HEK293 (cell line): ENCODE measurements at regions not wholly inside any gene's neighbourhood (a gene's known extent, or its start where the extent isn't known, plus 50 kb on each side); places are given as distances from the start of the nearest gene placed in this dataset.

Source experiments
- EGR2 ChIP-seq: fragments of 450-650 bp; formaldehyde crosslinking; IDR thresholded peaks from 2 replicates; pipeline ENCODE4 v1.5.1; 2016; ENCODE audit warnings: low read depth, missing biosample characterization, missing genetic modification characterization
- KLF1 ChIP-seq: fragments of 450-650 bp; formaldehyde crosslinking; IDR thresholded peaks from 2 replicates; pipeline ENCODE4 v1.5.1; 2016; ENCODE audit warnings: missing biosample characterization, missing genetic modification characterization
- KLF10 ChIP-seq: fragments of 450-650 bp; IDR thresholded peaks from 2 replicates; pipeline ENCODE4 v1.5.1; 2018; ENCODE audit warnings: missing biosample characterization, mild to moderate bottlenecking, missing genetic modification characterization
- SALL2 ChIP-seq: fragments of 450-650 bp; formaldehyde crosslinking; IDR thresholded peaks from 2 replicates; pipeline ENCODE4 v1.5.0; 2017; ENCODE audit warnings: missing biosample characterization, mild to moderate bottlenecking, missing genetic modification characterization, borderline replicate concordance
- YY2 ChIP-seq: fragments of 450-650 bp; formaldehyde crosslinking; IDR thresholded peaks from 2 replicates; pipeline ENCODE4 v1.5.1; 2016; ENCODE audit warnings: missing biosample characterization, missing genetic modification characterization
- ZEB2 ChIP-seq: fragments of 450-650 bp; formaldehyde crosslinking; IDR thresholded peaks from 2 replicates; pipeline ENCODE4 v1.5.1; 2016; ENCODE audit warnings: missing biosample characterization, missing genetic modification characterization
- ZFP41 ChIP-seq: fragments of 450-650 bp; formaldehyde crosslinking; IDR thresholded peaks from 2 replicates; pipeline ENCODE4 v1.5.1; 2016; ENCODE audit warnings: missing biosample characterization, missing genetic modification characterization, borderline replicate concordance
- ZNF157 ChIP-seq: fragments of 450-650 bp; formaldehyde crosslinking; IDR thresholded peaks from 2 replicates; pipeline ENCODE4 v1.5.1; 2016; ENCODE audit warnings: missing biosample characterization, missing genetic modification characterization
- ZNF16 ChIP-seq: fragments of 450-650 bp; formaldehyde crosslinking; IDR thresholded peaks from 2 replicates; pipeline ENCODE4 v1.5.1; 2016; ENCODE audit warnings: low read depth, missing biosample characterization, missing genetic modification characterization
- ZNF174 ChIP-seq: fragments of 450-650 bp; formaldehyde crosslinking; IDR thresholded peaks from 2 replicates; pipeline ENCODE4 v1.5.0; 2017; ENCODE audit warnings: missing biosample characterization, mild to moderate bottlenecking, missing genetic modification characterization
- ZNF175 ChIP-seq: fragments of 450-650 bp; formaldehyde crosslinking; IDR thresholded peaks from 2 replicates; pipeline ENCODE4 v1.5.1; 2016; ENCODE audit warnings: missing biosample characterization, missing genetic modification characterization
- ZNF19 ChIP-seq: fragments of 450-650 bp; formaldehyde crosslinking; IDR thresholded peaks from 2 replicates; pipeline ENCODE4; 2016; ENCODE audit warnings: missing biosample characterization, missing genetic modification characterization, low read depth
- ZNF211 ChIP-seq: fragments of 450-650 bp; formaldehyde crosslinking; IDR thresholded peaks from 2 replicates; pipeline ENCODE4 v1.5.1; 2016; ENCODE audit warnings: low read depth, missing biosample characterization, missing genetic modification characterization
- ZNF302 ChIP-seq: fragments of 450-650 bp; formaldehyde crosslinking; IDR thresholded peaks from 2 replicates; pipeline ENCODE4 v1.5.1; 2016; ENCODE audit warnings: missing biosample characterization, missing genetic modification characterization, low read depth
- ZNF324 ChIP-seq: fragments of 450-650 bp; formaldehyde crosslinking; IDR thresholded peaks from 2 replicates; pipeline ENCODE4 v1.5.1; 2016; ENCODE audit warnings: missing biosample characterization, missing genetic modification characterization
- ZNF335 ChIP-seq: fragments of 450-650 bp; formaldehyde crosslinking; conservative IDR thresholded peaks from 2 replicates; pipeline ENCODE4 v1.5.1; 2016; ENCODE audit warnings: missing biosample characterization, missing genetic modification characterization
- ZNF37A ChIP-seq: fragments of 450-650 bp; IDR thresholded peaks from 2 replicates; pipeline ENCODE4 v1.5.1; 2018; ENCODE audit warnings: missing biosample characterization, missing genetic modification characterization
- ZNF423 ChIP-seq: fragments of 450-650 bp; formaldehyde crosslinking; IDR thresholded peaks from 2 replicates; pipeline ENCODE4 v1.5.1; 2016; ENCODE audit warnings: missing biosample characterization, missing genetic modification characterization
- ZNF433 ChIP-seq: fragments of 450-650 bp; formaldehyde crosslinking; IDR thresholded peaks from 2 replicates; pipeline ENCODE4 v1.5.1; 2016; ENCODE audit warnings: missing biosample characterization, missing genetic modification characterization, low read depth
- ZNF48 ChIP-seq: fragments of 450-650 bp; formaldehyde crosslinking; IDR thresholded peaks from 2 replicates; pipeline ENCODE4 v1.5.1; 2016; ENCODE audit warnings: missing biosample characterization, missing genetic modification characterization
- ZNF530 ChIP-seq: fragments of 450-650 bp; formaldehyde crosslinking; IDR thresholded peaks from 2 replicates; pipeline ENCODE4 v1.5.1; 2016; ENCODE audit warnings: low read depth, missing biosample characterization, missing genetic modification characterization
- ZNF549 ChIP-seq: fragments of 450-650 bp; IDR thresholded peaks from 2 replicates; pipeline ENCODE4 v1.5.1; 2018; ENCODE audit warnings: missing biosample characterization, missing genetic modification characterization, mild to moderate bottlenecking, inconsistent platforms, moderate library complexity
- ZNF623 ChIP-seq: fragments of 450-650 bp; formaldehyde crosslinking; IDR thresholded peaks from 2 replicates; pipeline ENCODE4 v1.5.1; 2016; ENCODE audit warnings: missing biosample characterization, missing genetic modification characterization
- ZNF664 ChIP-seq: fragments of 450-650 bp; formaldehyde crosslinking; IDR thresholded peaks from 2 replicates; pipeline ENCODE4 v1.5.1; 2016; ENCODE audit warnings: missing biosample characterization, missing genetic modification characterization
- ZNF768 ChIP-seq: fragments of 450-650 bp; formaldehyde crosslinking; IDR thresholded peaks from 2 replicates; pipeline ENCODE4 v1.5.1; 2018; ENCODE audit warnings: missing biosample characterization, mild to moderate bottlenecking, missing genetic modification characterization
- ZNF792 ChIP-seq: fragments of 450-650 bp; formaldehyde crosslinking; IDR thresholded peaks from 2 replicates; pipeline ENCODE4 v1.5.1; 2016; ENCODE audit warnings: missing biosample characterization, missing genetic modification characterization
- ZSCAN30 ChIP-seq: fragments of 450-650 bp; IDR thresholded peaks from 2 replicates; pipeline ENCODE4 v1.5.1; 2018; ENCODE audit warnings: missing biosample characterization, mild to moderate bottlenecking, missing genetic modification characterization, moderate library complexity
- TF ChIP-seq, protein P1 (sequence below): IDR thresholded peaks from 2 replicates; pipeline ENCODE4 v1.6.1; 2011; ENCODE audit warnings: mild to moderate bottlenecking, low read depth, low read length, borderline replicate concordance
- TF ChIP-seq, protein P2 (sequence below): fragments of 450-650 bp; formaldehyde crosslinking; IDR thresholded peaks from 2 replicates; pipeline ENCODE4 v1.5.1; 2016; ENCODE audit warnings: missing biosample characterization, missing genetic modification characterization, low read depth
- TF ChIP-seq, protein P3 (sequence below): fragments of 450-650 bp; formaldehyde crosslinking; IDR thresholded peaks from 2 replicates; pipeline ENCODE4 v1.5.0; 2017; ENCODE audit warnings: missing biosample characterization, missing genetic modification characterization, borderline replicate concordance
- TF ChIP-seq, protein P4 (sequence below): fragments of 450-650 bp; formaldehyde crosslinking; IDR thresholded peaks from 2 replicates; pipeline ENCODE4 v1.5.1; 2016; ENCODE audit warnings: missing biosample characterization, missing genetic modification characterization, low read depth
- TF ChIP-seq, protein P5 (sequence below): fragments of 450-650 bp; formaldehyde crosslinking; IDR thresholded peaks from 2 replicates; pipeline ENCODE4 v1.5.1; 2017; ENCODE audit warnings: missing biosample characterization, missing genetic modification characterization
- TF ChIP-seq, protein P6 (sequence below): fragments of 450-650 bp; formaldehyde crosslinking; IDR thresholded peaks from 2 replicates; pipeline ENCODE4 v1.5.1; 2016; ENCODE audit warnings: missing biosample characterization, missing genetic modification characterization

DNA sequence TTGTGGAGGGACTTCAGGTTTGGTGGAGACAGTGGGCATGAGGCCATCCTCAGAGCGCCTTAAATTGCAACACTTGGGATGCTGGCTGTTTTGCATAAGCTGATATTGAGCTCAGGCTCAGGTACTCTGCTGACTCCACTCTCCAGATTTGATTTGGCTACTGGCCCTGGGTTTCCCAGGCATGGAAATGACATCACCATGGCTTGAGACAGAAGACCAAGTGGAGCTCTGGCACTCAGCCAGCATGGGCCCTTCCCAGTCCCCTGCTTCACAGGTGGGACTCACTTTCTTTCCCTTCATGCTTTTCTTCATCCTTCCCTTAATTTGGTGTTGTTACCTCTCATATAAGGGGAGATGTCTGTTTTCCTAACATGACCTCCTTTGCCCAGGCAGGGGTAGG is 72.0 kb upstream of the IL12B start (continued):
- no peak; the same call in 1 of the 2 replicates for TF ChIP-seq ZNF335 (tag by site-specific recombination)
- TF ChIP-seq, protein P1, sequence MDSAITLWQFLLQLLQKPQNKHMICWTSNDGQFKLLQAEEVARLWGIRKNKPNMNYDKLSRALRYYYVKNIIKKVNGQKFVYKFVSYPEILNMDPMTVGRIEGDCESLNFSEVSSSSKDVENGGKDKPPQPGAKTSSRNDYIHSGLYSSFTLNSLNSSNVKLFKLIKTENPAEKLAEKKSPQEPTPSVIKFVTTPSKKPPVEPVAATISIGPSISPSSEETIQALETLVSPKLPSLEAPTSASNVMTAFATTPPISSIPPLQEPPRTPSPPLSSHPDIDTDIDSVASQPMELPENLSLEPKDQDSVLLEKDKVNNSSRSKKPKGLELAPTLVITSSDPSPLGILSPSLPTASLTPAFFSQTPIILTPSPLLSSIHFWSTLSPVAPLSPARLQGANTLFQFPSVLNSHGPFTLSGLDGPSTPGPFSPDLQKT, result no peak
- TF ChIP-seq ZNF48, result no peak
- TF ChIP-seq ZNF768, result no peak
- no peak for TF ChIP-seq ZNF175 (tag by site-specific recombination)
- TF ChIP-seq ZNF433 (tag by site-specific recombination), result no peak
- TF ChIP-seq KLF10, result no peak
- no peak for TF ChIP-seq ZNF157 (tag by site-specific recombination)
- TF ChIP-seq ZSCAN30, result no peak
- TF ChIP-seq, protein P2, sequence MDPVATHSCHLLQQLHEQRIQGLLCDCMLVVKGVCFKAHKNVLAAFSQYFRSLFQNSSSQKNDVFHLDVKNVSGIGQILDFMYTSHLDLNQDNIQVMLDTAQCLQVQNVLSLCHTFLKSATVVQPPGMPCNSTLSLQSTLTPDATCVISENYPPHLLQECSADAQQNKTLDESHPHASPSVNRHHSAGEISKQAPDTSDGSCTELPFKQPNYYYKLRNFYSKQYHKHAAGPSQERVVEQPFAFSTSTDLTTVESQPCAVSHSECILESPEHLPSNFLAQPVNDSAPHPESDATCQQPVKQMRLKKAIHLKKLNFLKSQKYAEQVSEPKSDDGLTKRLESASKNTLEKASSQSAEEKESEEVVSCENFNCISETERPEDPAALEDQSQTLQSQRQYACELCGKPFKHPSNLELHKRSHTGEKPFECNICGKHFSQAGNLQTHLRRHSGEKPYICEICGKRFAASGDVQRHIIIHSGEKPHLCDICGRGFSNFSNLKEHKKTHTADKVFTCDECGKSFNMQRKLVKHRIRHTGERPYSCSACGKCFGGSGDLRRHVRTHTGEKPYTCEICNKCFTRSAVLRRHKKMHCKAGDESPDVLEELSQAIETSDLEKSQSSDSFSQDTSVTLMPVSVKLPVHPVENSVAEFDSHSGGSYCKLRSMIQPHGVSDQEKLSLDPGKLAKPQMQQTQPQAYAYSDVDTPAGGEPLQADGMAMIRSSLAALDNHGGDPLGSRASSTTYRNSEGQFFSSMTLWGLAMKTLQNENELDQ, result no peak
- TF ChIP-seq ZEB2 (tag by site-specific recombination), result peak; percentile 44; the same call in 1 of the 2 replicates
- no peak for TF ChIP-seq ZNF623 (tag by site-specific recombination)
- no peak for TF ChIP-seq ZNF19
- no peak for TF ChIP-seq ZNF16 (tag by site-specific recombination)
- TF ChIP-seq, protein P3, sequence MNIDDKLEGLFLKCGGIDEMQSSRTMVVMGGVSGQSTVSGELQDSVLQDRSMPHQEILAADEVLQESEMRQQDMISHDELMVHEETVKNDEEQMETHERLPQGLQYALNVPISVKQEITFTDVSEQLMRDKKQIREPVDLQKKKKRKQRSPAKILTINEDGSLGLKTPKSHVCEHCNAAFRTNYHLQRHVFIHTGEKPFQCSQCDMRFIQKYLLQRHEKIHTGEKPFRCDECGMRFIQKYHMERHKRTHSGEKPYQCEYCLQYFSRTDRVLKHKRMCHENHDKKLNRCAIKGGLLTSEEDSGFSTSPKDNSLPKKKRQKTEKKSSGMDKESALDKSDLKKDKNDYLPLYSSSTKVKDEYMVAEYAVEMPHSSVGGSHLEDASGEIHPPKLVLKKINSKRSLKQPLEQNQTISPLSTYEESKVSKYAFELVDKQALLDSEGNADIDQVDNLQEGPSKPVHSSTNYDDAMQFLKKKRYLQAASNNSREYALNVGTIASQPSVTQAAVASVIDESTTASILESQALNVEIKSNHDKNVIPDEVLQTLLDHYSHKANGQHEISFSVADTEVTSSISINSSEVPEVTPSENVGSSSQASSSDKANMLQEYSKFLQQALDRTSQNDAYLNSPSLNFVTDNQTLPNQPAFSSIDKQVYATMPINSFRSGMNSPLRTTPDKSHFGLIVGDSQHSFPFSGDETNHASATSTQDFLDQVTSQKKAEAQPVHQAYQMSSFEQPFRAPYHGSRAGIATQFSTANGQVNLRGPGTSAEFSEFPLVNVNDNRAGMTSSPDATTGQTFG (tag by site-specific recombination), result no peak
- no peak for TF ChIP-seq ZNF423 (tag by site-specific recombination)
- no peak for TF ChIP-seq ZFP41 (tag by site-specific recombination)
- no peak for TF ChIP-seq KLF1
- TF ChIP-seq ZNF792 (tag by site-specific recombination), result no peak
- TF ChIP-seq YY2, result no peak
- TF ChIP-seq, protein P4, sequence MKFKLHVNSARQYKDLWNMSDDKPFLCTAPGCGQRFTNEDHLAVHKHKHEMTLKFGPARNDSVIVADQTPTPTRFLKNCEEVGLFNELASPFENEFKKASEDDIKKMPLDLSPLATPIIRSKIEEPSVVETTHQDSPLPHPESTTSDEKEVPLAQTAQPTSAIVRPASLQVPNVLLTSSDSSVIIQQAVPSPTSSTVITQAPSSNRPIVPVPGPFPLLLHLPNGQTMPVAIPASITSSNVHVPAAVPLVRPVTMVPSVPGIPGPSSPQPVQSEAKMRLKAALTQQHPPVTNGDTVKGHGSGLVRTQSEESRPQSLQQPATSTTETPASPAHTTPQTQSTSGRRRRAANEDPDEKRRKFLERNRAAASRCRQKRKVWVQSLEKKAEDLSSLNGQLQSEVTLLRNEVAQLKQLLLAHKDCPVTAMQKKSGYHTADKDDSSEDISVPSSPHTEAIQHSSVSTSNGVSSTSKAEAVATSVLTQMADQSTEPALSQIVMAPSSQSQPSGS, result peak; percentile 84
- TF ChIP-seq, protein P5, sequence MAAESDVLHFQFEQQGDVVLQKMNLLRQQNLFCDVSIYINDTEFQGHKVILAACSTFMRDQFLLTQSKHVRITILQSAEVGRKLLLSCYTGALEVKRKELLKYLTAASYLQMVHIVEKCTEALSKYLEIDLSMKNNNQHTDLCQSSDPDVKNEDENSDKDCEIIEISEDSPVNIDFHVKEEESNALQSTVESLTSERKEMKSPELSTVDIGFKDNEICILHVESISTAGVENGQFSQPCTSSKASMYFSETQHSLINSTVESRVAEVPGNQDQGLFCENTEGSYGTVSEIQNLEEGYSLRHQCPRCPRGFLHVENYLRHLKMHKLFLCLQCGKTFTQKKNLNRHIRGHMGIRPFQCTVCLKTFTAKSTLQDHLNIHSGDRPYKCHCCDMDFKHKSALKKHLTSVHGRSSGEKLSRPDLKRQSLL (tag by site-specific recombination), result peak; percentile 39; the same call in 1 of the 2 replicates
- TF ChIP-seq ZNF211 (tag by site-specific recombination), result no peak
- TF ChIP-seq ZNF549 (tag by site-specific recombination), result no peak
- TF ChIP-seq, protein P6, sequence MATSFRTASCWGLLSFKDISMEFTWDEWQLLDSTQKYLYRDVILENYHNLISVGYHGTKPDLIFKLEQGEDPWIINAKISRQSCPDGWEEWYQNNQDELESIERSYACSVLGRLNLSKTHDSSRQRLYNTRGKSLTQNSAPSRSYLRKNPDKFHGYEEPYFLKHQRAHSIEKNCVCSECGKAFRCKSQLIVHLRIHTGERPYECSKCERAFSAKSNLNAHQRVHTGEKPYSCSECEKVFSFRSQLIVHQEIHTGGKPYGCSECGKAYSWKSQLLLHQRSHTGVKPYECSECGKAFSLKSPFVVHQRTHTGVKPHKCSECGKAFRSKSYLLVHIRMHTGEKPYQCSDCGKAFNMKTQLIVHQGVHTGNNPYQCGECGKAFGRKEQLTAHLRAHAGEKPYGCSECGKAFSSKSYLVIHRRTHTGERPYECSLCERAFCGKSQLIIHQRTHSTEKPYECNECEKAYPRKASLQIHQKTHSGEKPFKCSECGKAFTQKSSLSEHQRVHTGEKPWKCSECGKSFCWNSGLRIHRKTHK (tag by site-specific recombination), result no peak
- TF ChIP-seq ZNF324 (tag by site-specific recombination), result peak; percentile 56; the same call in 1 of the 2 replicates
- no peak for TF ChIP-seq ZNF664 (tag by site-specific recombination)
- TF ChIP-seq SALL2, result no peak
- no peak for TF ChIP-seq ZNF530 (tag by site-specific recombination)
- TF ChIP-seq ZNF174, result no peak
- TF ChIP-seq ZNF37A (tag by site-specific recombination), result no peak
- TF ChIP-seq ZNF302, result no peak
- TF ChIP-seq EGR2 (tag by site-specific recombination), result no peak
